MM.1S (cell line): ENCODE measurements at regions not wholly inside any gene's neighbourhood (a gene's known extent, or its start where the extent isn't known, plus 50 kb on each side); places are given as distances from the start of the nearest gene placed in this dataset.
"Not testable (repeated sequence)": the region's sequence is repeated elsewhere in the genome, so short reads cannot be mapped to it uniquely, and the experiment has no call there.

Experiments
- DNase-seq: peaks from one replicate; pipeline ENCODE4 v3.0.0-alpha.2; 2015
- H2AFZ ChIP-seq: fragments of 300-600 bp; sonication (generic); 2 replicates; pipeline ENCODE4 v1.6.0; 2016; ENCODE audit warnings: antibody characterized with exemption, low read length
- H3F3A ChIP-seq: fragments of 300-600 bp; sonication (generic); 2 replicates; pipeline ENCODE4 v1.6.1; 2016; ENCODE audit warnings: mild to moderate bottlenecking, antibody characterized with exemption, low read length, moderate library complexity, mixed read lengths; ENCODE audit not compliant: insufficient read depth
- H3K27ac ChIP-seq: fragments of 300-600 bp; sonication (generic); 2 replicates; pipeline ENCODE4 v1.5.1; 2016; ENCODE audit warnings: mild to moderate bottlenecking, low read length
- H3K27me3 ChIP-seq: fragments of 300-600 bp; sonication (generic); replicated peaks from 2 replicates; pipeline ENCODE4 v1.6.0; 2016; ENCODE audit warnings: low read length; ENCODE audit not compliant: insufficient read depth
- H3K36me3 ChIP-seq: fragments of 300-600 bp; sonication (generic); replicated peaks from 2 replicates; pipeline ENCODE4 v1.6.1; 2016; ENCODE audit warnings: mild to moderate bottlenecking, low read length, mixed read lengths; ENCODE audit not compliant: insufficient read depth
- H3K4me1 ChIP-seq: fragments of 300-600 bp; sonication (generic); 2 replicates; pipeline ENCODE4 v1.6.1; 2016; ENCODE audit warnings: low read length, mixed read lengths
- H3K4me2 ChIP-seq: fragments of 300-600 bp; sonication (generic); 2 replicates; pipeline ENCODE4 v1.6.0; 2016; ENCODE audit warnings: low read depth, low read length
- H3K4me3 ChIP-seq: fragments of 300-600 bp; sonication (generic); 2 replicates; pipeline ENCODE4 v1.5.1; 2016; ENCODE audit warnings: low read length, mixed read lengths
- H3K79me2 ChIP-seq: fragments of 300-600 bp; sonication (generic); 2 replicates; pipeline ENCODE4 v1.6.1; 2016; ENCODE audit warnings: mixed run types, low read length, mixed read lengths
- H3K9ac ChIP-seq: fragments of 300-600 bp; sonication (generic); 2 replicates; pipeline ENCODE4 v1.6.1; 2016; ENCODE audit warnings: low read length, mixed read lengths
- H3K9me2 ChIP-seq: fragments of 300-600 bp; sonication (generic); replicated peaks from 2 replicates; pipeline ENCODE4 v1.6.1; 2016; ENCODE audit warnings: mild to moderate bottlenecking, low read length, mixed read lengths; ENCODE audit not compliant: insufficient read depth
- H3K9me3 ChIP-seq: fragments of 300-600 bp; sonication (generic); replicated peaks from 2 replicates; pipeline ENCODE4 v1.6.1; 2016; ENCODE audit warnings: mild to moderate bottlenecking, low read length, mixed read lengths; ENCODE audit not compliant: insufficient read depth
- H4K20me1 ChIP-seq: fragments of 300-600 bp; sonication (generic); 2 replicates; pipeline ENCODE4 v1.6.1; 2016; ENCODE audit warnings: mild to moderate bottlenecking, low read length, moderate library complexity, mixed read lengths; ENCODE audit not compliant: insufficient read depth
- EZH2 ChIP-seq: fragments of 300-600 bp; sonication (generic); optimal IDR thresholded peaks from 2 replicates; pipeline ENCODE3; 2017; ENCODE audit warnings: low read depth, mild to moderate bottlenecking, antibody characterized with exemption, low read length, mixed read lengths
- EZH2phosphoT487 ChIP-seq: fragments of 300-600 bp; sonication (generic); IDR thresholded peaks from 2 replicates; pipeline ENCODE4 v1.6.1; 2018; ENCODE audit warnings: antibody characterized with exemption, low read length
- TF ChIP-seq, protein P1 (sequence below): fragments of 300-600 bp; sonication (generic); IDR thresholded peaks from 2 replicates; pipeline ENCODE4 v1.5.1; 2016; ENCODE audit warnings: antibody characterized with exemption, low read length, mixed read lengths

DNA sequence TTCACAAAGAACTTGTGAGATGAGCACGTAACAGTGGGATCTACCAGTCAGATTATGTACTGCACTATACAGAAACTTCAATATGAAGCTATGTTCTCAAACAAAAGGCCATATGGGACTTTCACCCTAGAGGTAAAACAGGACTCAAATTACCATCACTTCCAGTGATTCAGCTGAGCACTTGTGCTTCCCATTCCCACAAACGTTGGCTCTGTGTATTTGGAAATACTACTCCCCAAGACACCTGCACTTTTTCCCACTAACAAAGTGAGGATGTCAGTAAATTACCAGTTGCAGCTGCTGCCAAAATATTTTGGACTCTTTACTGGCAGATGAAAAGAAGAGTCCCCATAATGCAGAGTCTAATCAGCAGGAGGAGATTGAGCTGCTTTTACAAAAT lies 1570.1 kb downstream of the SI start:
- H3K9me2 ChIP-seq = no peaks in the 10 kb centered on the region

DNA sequence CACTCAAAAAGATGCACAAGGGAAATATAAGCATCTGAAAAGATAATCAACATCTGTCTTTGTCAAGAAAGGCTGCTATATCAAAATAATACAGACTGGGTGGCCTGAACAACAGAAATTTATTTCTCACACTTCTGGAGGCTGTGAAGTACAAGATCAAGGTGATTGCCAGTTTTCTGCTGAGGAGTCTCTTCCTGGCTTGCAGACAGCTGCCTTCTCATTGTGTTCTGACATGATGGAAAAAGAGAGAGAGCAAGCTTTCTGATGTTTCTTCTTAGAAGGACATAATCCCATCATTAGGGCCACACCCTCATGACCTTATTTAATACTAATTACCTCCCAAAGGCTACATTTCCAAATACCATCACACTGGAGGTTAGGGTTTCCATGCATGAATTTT lies 1573.3 kb downstream of the SI start:
- no peaks in the 10 kb centered on the region for H3K79me2 ChIP-seq
- no peak for DNase-seq
- no peaks in the 10 kb centered on the region for H3K27me3 ChIP-seq
- no peaks in the 10 kb centered on the region for H4K20me1 ChIP-seq
- H3K9me3 ChIP-seq = no peaks in the 10 kb centered on the region
- no peak overlapping the region for H3K4me3 ChIP-seq
- no peak overlapping the region for H3K9ac ChIP-seq
- H3K4me1 ChIP-seq = no peaks in the 10 kb centered on the region
- no peak overlapping the region for H3K27ac ChIP-seq
- TF ChIP-seq EZH2phosphoT487 (no peak), EZH2 (no peak)
- TF ChIP-seq, protein P1, sequence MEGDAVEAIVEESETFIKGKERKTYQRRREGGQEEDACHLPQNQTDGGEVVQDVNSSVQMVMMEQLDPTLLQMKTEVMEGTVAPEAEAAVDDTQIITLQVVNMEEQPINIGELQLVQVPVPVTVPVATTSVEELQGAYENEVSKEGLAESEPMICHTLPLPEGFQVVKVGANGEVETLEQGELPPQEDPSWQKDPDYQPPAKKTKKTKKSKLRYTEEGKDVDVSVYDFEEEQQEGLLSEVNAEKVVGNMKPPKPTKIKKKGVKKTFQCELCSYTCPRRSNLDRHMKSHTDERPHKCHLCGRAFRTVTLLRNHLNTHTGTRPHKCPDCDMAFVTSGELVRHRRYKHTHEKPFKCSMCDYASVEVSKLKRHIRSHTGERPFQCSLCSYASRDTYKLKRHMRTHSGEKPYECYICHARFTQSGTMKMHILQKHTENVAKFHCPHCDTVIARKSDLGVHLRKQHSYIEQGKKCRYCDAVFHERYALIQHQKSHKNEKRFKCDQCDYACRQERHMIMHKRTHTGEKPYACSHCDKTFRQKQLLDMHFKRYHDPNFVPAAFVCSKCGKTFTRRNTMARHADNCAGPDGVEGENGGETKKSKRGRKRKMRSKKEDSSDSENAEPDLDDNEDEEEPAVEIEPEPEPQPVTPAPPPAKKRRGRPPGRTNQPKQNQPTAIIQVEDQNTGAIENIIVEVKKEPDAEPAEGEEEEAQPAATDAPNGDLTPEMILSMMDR = no peak
- no peaks in the 10 kb centered on the region for H3K9me2 ChIP-seq
- H3K36me3 ChIP-seq = no peaks in the 10 kb centered on the region
- no peak overlapping the region for H2AFZ ChIP-seq
- no peaks in the 10 kb centered on the region for H3F3A ChIP-seq
- H3K4me2 ChIP-seq = no peak overlapping the region

More for the DNA sequence above, 1570.1 kb downstream of the SI start:
- Histone ChIP-seq H3K4me2 (no peak overlapping the region), H3K9ac (no peak overlapping the region), H3K27me3 (no peaks in the 10 kb centered on the region), H3K4me3 (no peak overlapping the region), H3K79me2 (no peaks in the 10 kb centered on the region), H2AFZ (no peak overlapping the region), H3K9me3 (no peaks in the 10 kb centered on the region), H4K20me1 (no peaks in the 10 kb centered on the region), H3F3A (no peaks in the 10 kb centered on the region), H3K4me1 (no peaks in the 10 kb centered on the region), H3K27ac (no peak overlapping the region), H3K36me3 (no peaks in the 10 kb centered on the region)
- TF ChIP-seq EZH2phosphoT487 (no peak), EZH2 (no peak)
- TF ChIP-seq, protein P1 = no peak
- DNase-seq = no peak

DNA sequence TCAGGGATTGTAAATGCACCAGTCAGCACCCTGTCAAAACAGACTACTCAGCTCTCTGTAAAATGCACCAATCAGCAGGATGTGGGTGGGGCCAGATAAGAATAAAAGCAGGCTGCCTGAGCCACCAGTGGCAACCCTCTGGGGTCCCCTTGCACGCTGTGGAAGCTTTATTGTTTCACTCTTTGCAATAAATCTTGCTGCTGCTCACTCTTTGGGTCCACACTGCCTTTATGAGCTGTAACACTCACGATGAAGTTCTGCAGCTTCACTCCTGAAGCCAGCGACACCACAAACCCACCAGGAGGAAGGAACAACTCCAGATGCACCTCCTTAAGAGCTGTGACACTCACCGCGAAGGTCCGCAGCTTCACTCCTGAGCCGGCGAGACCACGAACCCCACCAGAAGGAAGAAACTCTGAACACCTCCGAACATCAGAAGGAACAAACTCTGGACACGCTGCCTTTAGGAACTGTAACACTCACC lies 1578.5 kb downstream of the SI start:
- H3K4me3 ChIP-seq, H3K9me3 ChIP-seq, H3K4me1 ChIP-seq, H4K20me1 ChIP-seq, H3K27me3 ChIP-seq, H3K4me2 ChIP-seq, H3F3A ChIP-seq, H3K79me2 ChIP-seq, H3K9ac ChIP-seq, H3K27ac ChIP-seq, H3K36me3 ChIP-seq, H3K9me2 ChIP-seq, DNase-seq, H2AFZ ChIP-seq: not testable (repeated sequence)

DNA sequence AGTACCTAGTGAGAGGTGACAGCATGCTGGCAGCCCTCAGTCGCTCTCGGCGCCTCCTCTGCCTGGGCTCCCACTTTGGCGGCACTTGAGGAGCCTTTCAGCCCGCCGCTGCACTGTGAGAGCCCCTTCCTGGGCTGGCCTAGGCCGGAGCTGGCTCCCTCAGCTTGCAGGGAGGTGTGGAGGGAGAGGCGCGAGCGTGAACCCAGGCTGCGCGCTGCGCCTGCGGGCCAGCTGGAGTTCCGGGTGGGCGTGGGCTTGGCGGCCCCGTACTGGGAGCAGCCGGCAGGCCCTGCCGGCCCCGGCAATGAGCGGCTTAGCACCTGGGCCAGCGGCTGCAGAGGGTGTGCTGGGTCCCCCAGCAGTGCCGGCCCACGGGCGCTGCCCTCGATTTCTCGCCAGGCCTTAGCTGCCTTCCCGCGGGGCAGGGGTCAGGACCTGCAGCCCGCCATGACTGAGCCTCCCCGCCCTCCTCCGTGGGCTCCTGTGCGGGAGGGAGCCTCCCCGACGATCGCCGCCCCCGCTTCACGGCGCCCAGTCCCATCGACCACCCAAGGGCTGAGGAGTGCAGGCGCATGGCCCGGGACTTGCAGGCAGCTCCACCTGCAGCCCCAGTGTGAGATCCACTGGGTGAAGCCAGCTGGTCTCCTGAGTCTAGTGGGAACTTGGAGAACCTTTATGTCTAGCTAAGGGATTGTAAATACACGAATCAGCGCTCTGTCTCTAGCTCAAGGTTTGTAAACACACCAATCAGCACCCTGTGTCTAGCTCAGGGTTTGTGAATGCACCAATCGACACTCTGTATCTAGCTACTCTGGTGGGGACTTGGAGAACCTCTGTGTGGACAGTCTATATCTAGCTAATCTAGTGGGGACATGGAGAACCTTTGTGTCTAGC lies 1579.2 kb downstream of the SI start:
- H3K79me2 ChIP-seq, DNase-seq, H3K27me3 ChIP-seq, H3F3A ChIP-seq, H3K9me3 ChIP-seq, H3K36me3 ChIP-seq, H3K9ac ChIP-seq, H4K20me1 ChIP-seq, H3K4me1 ChIP-seq, H3K4me3 ChIP-seq, H3K9me2 ChIP-seq, H2AFZ ChIP-seq, H3K27ac ChIP-seq, H3K4me2 ChIP-seq: not testable (repeated sequence)
